HCT116 (cell line): ENCODE measurements at regions not wholly inside any gene's neighbourhood (a gene's known extent, or its start where the extent isn't known, plus 50 kb on each side); places are given as distances from the start of the nearest gene placed in this dataset.

ENCODE experiments used
- ATAC-seq: fragments of 200-7000 bp; cut with Tn5 transposase; 2 replicates; pipeline ENCODE4 v1.9.1; 2020; ENCODE audit warnings: mild to moderate bottlenecking, moderate library complexity
- BruUV-seq: library from RNA; stranded (reverse); fragments of 400-500 nt; replicated peaks from 2 replicates; lab custom pipeline; 2021; lab: Mats Ljungman, UMichigan
- CTCF ChIA-PET: fragments of 300-600 bp; sonication (Branson Sonifier 250); formaldehyde crosslinking; loops from one replicate; lab custom pipeline; 2021; ENCODE audit warnings: antibody characterized with exemption; lab: Charles Lee
- POLR2A ChIA-PET: fragments of 300-600, 350-600 bp; sonication (Branson Sonifier 250); formaldehyde crosslinking; loops from one replicate; lab custom pipeline; 2021; ENCODE audit warnings: antibody characterized with exemption; lab: Charles Lee
- RAD21 ChIA-PET, 2 experiments: fragments of 300-600 bp; sonication (Branson Sonifier 250); formaldehyde crosslinking; loops; one replicate each; lab custom pipeline; 2023; ENCODE audit warnings: low total read pairs in 2 of 2; ENCODE audit not compliant: uncharacterized antibody in 2 of 2, unreplicated experiment in 2 of 2, low non-redundant PET in 1 of 2; lab: Charles Lee
- DNase-seq: peaks from one replicate; pipeline ENCODE4 v3.0.0-alpha.2; 2010; ENCODE audit warnings: low read depth, low spot score
- H2AFZ ChIP-seq: fragments of 200-600 bp; shearing (Covaris generic), sonication (generic); 2 replicates; pipeline ENCODE4 v1.6.1; 2017; ENCODE audit warnings: low read depth, mixed run types, mixed read lengths, antibody characterized with exemption, low read length; ENCODE audit not compliant: poor library complexity, severe bottlenecking
- H3K27ac ChIP-seq: 2 replicates; pipeline ENCODE4 v1.5.1; 2012; ENCODE audit warnings: low read depth, low read length
- H3K27me3 ChIP-seq: fragments of 200-600 bp; sonication (generic); 2 replicates; pipeline ENCODE4 v1.6.1; 2016; ENCODE audit warnings: mixed run types, low read length, mixed read lengths; ENCODE audit not compliant: insufficient read depth
- H3K36me3 ChIP-seq, 2 experiments: fragments of 200-500 bp in 1 of 2; fragments of 200-600 bp in 1 of 2; sonication (Bioruptor generic) in 1 of 2; sonication (generic) in 1 of 2; 2 replicates each; pipeline versions ENCODE4 v1.5.1 to v1.6.1; 2014 to 2016; ENCODE audit warnings: low read length in 2 of 2, inconsistent platforms in 1 of 2, mixed read lengths in 1 of 2, mixed run types in 1 of 2; ENCODE audit not compliant: insufficient read depth in 2 of 2, control insufficient read depth in 1 of 2
- H3K4me1 ChIP-seq, 2 experiments: fragments of 200-600 bp in 1 of 2; sonication (generic) in 1 of 2; 2 replicates each; pipeline versions ENCODE4 v1.5.1 to v1.6.1; 2012 to 2017; ENCODE audit warnings: low read length in 2 of 2, inconsistent platforms in 1 of 2, mild to moderate bottlenecking in 1 of 2, mixed read lengths in 1 of 2, mixed run types in 1 of 2, moderate library complexity in 1 of 2; ENCODE audit not compliant: insufficient read depth in 2 of 2, control insufficient read depth in 1 of 2
- H3K4me2 ChIP-seq: fragments of 200-600 bp; sonication (generic); 2 replicates; pipeline ENCODE4 v1.6.1; 2017; ENCODE audit warnings: mixed run types, low read length, mixed read lengths
- H3K4me3 ChIP-seq, 2 experiments: fragments of 200-600 bp in 1 of 2; sonication (generic) in 1 of 2; replicated peaks in 1 of 2; 2 replicates each; pipeline ENCODE4 v1.5.1; 2011 to 2016; ENCODE audit warnings: low read length in 2 of 2, control low read depth in 1 of 2, low read depth in 1 of 2, mild to moderate bottlenecking in 1 of 2, mixed read lengths in 1 of 2, mixed run types in 1 of 2
- H3K79me2 ChIP-seq: fragments of 200-600 bp; sonication (generic); 2 replicates; pipeline ENCODE4 v1.6.1; 2017; ENCODE audit warnings: mild to moderate bottlenecking, mixed run types, low read length, moderate library complexity, mixed read lengths; ENCODE audit not compliant: insufficient read depth
- H3K9ac ChIP-seq: fragments of 200-600 bp; sonication (generic); 2 replicates; pipeline ENCODE4 v1.6.1; 2016; ENCODE audit warnings: low read length, mixed read lengths
- H3K9me2 ChIP-seq: fragments of 200-600 bp; sonication (generic), shearing (Covaris generic); 2 replicates; pipeline ENCODE4 v1.6.1; 2017; ENCODE audit warnings: mixed run types, mild to moderate bottlenecking, moderate library complexity; ENCODE audit not compliant: insufficient read depth
- H3K9me3 ChIP-seq, 2 experiments: fragments of 200-500 bp in 1 of 2; fragments of 200-600 bp in 1 of 2; sonication (Bioruptor generic) in 1 of 2; sonication (generic) in 1 of 2; 2 replicates each; pipeline ENCODE4 v1.6.1; 2014 to 2017; ENCODE audit warnings: low read length in 2 of 2, mixed read lengths in 2 of 2, inconsistent platforms in 1 of 2, low read depth in 1 of 2, mild to moderate bottlenecking in 1 of 2, mixed run types in 1 of 2, moderate library complexity in 1 of 2; ENCODE audit not compliant: control insufficient read depth in 1 of 2, insufficient read depth in 1 of 2
- H4K20me1 ChIP-seq: fragments of 200-600 bp; sonication (generic), shearing (Covaris generic); 2 replicates; pipeline ENCODE4 v1.6.1; 2017; ENCODE audit warnings: mixed run types, mild to moderate bottlenecking, moderate library complexity; ENCODE audit not compliant: insufficient read depth
- ATF3 ChIP-seq: IDR thresholded peaks from 2 replicates; pipeline ENCODE4 v1.6.1; 2012
- CEBPB ChIP-seq: IDR thresholded peaks from 2 replicates; pipeline ENCODE4 v1.6.1; 2012; ENCODE audit warnings: low read depth
- FOSL1 ChIP-seq: IDR thresholded peaks from 2 replicates; pipeline ENCODE4 v1.6.1; 2012; ENCODE audit warnings: low read depth
- JUND ChIP-seq: IDR thresholded peaks from 2 replicates; pipeline ENCODE4 v1.6.1; 2012
- MAX ChIP-seq: IDR thresholded peaks from 2 replicates; pipeline ENCODE4 v1.6.1; 2012
- POLR2A ChIP-seq: IDR thresholded peaks from 2 replicates; pipeline ENCODE4 v1.7.0; 2011; ENCODE audit warnings: borderline replicate concordance; ENCODE audit not compliant: insufficient read depth, insufficient read length; ENCODE audit errors: extremely low read depth
- POLR2AphosphoS5 ChIP-seq: IDR thresholded peaks from 2 replicates; pipeline ENCODE4 v1.6.1; 2011; ENCODE audit warnings: mild to moderate bottlenecking, low read depth, low read length, moderate library complexity
- RAD21 ChIP-seq: IDR thresholded peaks from 2 replicates; pipeline ENCODE4 v1.6.1; 2012; ENCODE audit warnings: low read depth, mild to moderate bottlenecking
- SP1 ChIP-seq: IDR thresholded peaks from 2 replicates; pipeline ENCODE4 v1.6.1; 2012; ENCODE audit warnings: low read depth
- SRF ChIP-seq: IDR thresholded peaks from 2 replicates; pipeline ENCODE4 v1.6.1; 2012; ENCODE audit warnings: low read depth
- TCF7L2 ChIP-seq: IDR thresholded peaks from 2 replicates; pipeline ENCODE4 v1.7.0; 2011; ENCODE audit warnings: borderline replicate concordance, inconsistent platforms; ENCODE audit not compliant: insufficient read depth, insufficient read length; ENCODE audit errors: extremely low read depth
- YY1 ChIP-seq: IDR thresholded peaks from 2 replicates; pipeline ENCODE4 v1.6.1; 2011; ENCODE audit warnings: low read length, low read depth, moderate library complexity, mild to moderate bottlenecking; ENCODE audit not compliant: insufficient replicate concordance; ENCODE audit errors: extremely low read depth
- ZFX ChIP-seq: fragments of 450-650 bp; IDR thresholded peaks from 2 replicates; pipeline ENCODE4 v1.6.1; 2017
- intact Hi-C: fragments of 100-400 bp; cut with micrococcal nuclease; formaldehyde crosslinking; loops from 2 replicates; pipeline ENCODE4 v1.10.0; 2022
- TF ChIP-seq, protein P1 (sequence below): IDR thresholded peaks from 2 replicates; pipeline ENCODE4 v1.6.1; 2011; ENCODE audit warnings: mild to moderate bottlenecking, low read length, moderate library complexity; ENCODE audit not compliant: insufficient replicate concordance; ENCODE audit errors: extremely low read depth

DNA sequence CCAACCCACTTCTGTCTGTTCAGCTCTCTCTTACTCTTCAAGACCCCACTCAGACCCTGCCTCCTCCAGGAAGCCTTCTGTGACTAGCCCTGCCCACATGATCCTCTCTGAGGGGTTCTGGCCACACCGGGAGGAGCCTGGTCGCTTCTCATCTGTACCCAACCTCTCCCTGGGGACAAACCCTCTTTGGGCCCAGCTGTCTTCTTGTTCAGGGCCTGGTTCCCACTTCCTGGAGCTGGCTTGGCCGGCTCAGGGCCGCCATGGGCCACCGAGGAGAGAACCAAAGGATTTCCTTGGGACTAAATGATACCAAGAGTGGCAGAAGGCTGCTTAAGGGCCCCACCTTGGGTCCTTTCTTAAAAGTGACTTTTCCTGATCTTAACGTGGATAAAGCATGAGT is 124.7 kb upstream of the ZBTB40 start (continued):
- TF ChIP-seq TCF7L2 (no peak), JUND (no peak), ZFX (no peak), CEBPB (no peak), YY1 (no peak)
- TF ChIP-seq, all 23 proteins: peak for 0

DNA sequence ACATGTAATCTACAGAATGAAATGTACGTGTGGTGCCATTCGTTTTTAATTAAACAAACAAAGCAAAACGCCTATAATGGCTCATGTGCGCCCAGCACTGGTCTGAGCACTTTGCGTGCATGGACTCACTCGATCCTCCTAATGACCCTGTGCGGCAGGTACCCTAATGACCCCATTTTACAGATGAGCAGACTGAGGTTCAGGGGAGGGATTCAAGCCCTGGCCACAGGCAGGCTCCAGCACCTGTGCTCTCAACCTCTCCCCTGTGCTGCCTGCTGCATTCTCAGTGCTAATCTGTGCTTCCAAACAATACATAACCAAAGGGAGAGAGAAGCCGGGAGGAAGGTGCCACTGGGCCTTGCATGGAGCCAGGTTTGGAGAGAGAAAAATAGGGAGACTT is 124.2 kb upstream of the ZBTB40 start:
- H3K9me3 ChIP-seq: no peaks in the 10 kb centered on the region
- no peak for TF ChIP-seq YY1
- ATAC-seq (no peak), DNase-seq (no peak)
- H2AFZ ChIP-seq: no peak overlapping the region
- H3K4me1 ChIP-seq: peaks cover 0 to 3% of the 10 kb centered on the region in 2 experiments; a peak in 3 of 4 replicates
- BruUV-seq: no TSS peak
- no peak overlapping the region for H3K9ac ChIP-seq
- ChIA-PET CTCF (no interaction called here), RAD21 (no interaction called here), POLR2A (no interaction called here)
- no peaks in the 10 kb centered on the region for H3K9me2 ChIP-seq
- intact Hi-C loops: no loop called here
- no peaks in the 10 kb centered on the region for H3K36me3 ChIP-seq
- no peak overlapping the region for H3K27ac ChIP-seq
- H3K4me3 ChIP-seq: no peak overlapping the region
- H4K20me1 ChIP-seq: no peaks in the 10 kb centered on the region
- no peak overlapping the region for H3K4me2 ChIP-seq
- no peaks in the 10 kb centered on the region for H3K79me2 ChIP-seq
- no peaks in the 10 kb centered on the region for H3K27me3 ChIP-seq

- no peaks in the 10 kb centered on the region for H4K20me1 ChIP-seq
- DNase-seq: no peak
- H3K27me3 ChIP-seq: no peaks in the 10 kb centered on the region
- no peaks in the 10 kb centered on the region for H3K9me2 ChIP-seq
- intact Hi-C loops: no loop called here
- H3K9me3 ChIP-seq: no peaks in the 10 kb centered on the region
- H3K36me3 ChIP-seq: no peaks in the 10 kb centered on the region
- RAD21 ChIA-PET: no interaction called here
- POLR2A ChIA-PET: no interaction called here
- no peak overlapping the region for H3K4me2 ChIP-seq
- H3K9ac ChIP-seq: no peak overlapping the region
- no peaks in the 10 kb centered on the region for H3K79me2 ChIP-seq
- CTCF ChIA-PET: no interaction called here
- H3K27ac ChIP-seq: no peak overlapping the region
- H3K4me3 ChIP-seq: no peak overlapping the region
- no peak overlapping the region for H2AFZ ChIP-seq
- H3K4me1 ChIP-seq: peaks cover 7 to 14% of the 10 kb centered on the region in 2 experiments
- no TSS peak for BruUV-seq
- ATAC-seq: no peak
- TF ChIP-seq ATF3 (no peak), YY1 (no peak), MAX (no peak), SP1 (no peak), JUND (no peak), RAD21 (no peak), SRF (no peak), POLR2A (no peak), POLR2AphosphoS5 (no peak), ZFX (no peak), FOSL1 (no peak)
- TF ChIP-seq, protein P1, sequence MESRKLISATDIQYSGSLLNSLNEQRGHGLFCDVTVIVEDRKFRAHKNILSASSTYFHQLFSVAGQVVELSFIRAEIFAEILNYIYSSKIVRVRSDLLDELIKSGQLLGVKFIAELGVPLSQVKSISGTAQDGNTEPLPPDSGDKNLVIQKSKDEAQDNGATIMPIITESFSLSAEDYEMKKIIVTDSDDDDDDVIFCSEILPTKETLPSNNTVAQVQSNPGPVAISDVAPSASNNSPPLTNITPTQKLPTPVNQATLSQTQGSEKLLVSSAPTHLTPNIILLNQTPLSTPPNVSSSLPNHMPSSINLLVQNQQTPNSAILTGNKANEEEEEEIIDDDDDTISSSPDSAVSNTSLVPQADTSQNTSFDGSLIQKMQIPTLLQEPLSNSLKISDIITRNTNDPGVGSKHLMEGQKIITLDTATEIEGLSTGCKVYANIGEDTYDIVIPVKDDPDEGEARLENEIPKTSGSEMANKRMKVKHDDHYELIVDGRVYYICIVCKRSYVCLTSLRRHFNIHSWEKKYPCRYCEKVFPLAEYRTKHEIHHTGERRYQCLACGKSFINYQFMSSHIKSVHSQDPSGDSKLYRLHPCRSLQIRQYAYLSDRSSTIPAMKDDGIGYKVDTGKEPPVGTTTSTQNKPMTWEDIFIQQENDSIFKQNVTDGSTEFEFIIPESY: no peak
Observed at GRCh38 chr1:22328331-22329147, 123.1 kb upstream of the ZBTB40 start.
